ENCODE measurements at regions not wholly inside any gene's neighbourhood (a gene's known extent, or its start where the extent isn't known, plus 50 kb on each side); places are given as distances from the start of the nearest gene placed in this dataset.

DNA sequence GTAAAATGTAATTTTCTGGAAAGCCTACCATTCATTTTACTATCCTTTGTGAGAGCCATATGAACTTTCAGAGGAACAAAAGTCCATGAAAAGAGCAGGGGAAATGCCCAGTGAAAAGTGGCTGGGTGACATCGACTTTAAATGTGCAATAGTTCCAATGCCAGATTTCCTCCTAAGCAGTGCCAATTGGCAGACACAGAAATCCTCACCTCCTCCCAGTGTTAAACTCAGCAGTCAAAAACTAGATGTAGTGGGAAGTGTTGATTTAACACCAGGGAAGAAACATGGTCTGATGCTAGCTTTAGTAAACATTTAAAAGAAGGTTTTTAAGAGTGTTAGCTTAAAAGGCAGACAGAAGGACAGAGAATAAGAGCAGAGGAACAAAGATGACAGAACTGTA, 2055.2 kb downstream of the MAT2B start:
- TF ChIP-seq TAF1 (IDR thresholded peaks at IDR 0.05; ENCODE audit: low read depth) (no peak), EP300 (conservative IDR thresholded peaks at IDR 0.05; ENCODE audit: poor library complexity, severe bottlenecking) (no peak), POLR2AphosphoS5 (IDR thresholded peaks at IDR 0.05) (no peak), EZH2 (IDR thresholded peaks at IDR 0.05; ENCODE audit: borderline replicate concordance, insufficient read depth, low read length, poor library complexity, severe bottlenecking) (no peak), MXI1 (conservative IDR thresholded peaks at IDR 0.05; ENCODE audit: poor library complexity, severe bottlenecking) (no peak), RAD21 (conservative IDR thresholded peaks at IDR 0.05) (no peak), SMC3 (conservative IDR thresholded peaks at IDR 0.05; ENCODE audit: poor library complexity) (no peak)
- TF ChIP-seq, protein P1, sequence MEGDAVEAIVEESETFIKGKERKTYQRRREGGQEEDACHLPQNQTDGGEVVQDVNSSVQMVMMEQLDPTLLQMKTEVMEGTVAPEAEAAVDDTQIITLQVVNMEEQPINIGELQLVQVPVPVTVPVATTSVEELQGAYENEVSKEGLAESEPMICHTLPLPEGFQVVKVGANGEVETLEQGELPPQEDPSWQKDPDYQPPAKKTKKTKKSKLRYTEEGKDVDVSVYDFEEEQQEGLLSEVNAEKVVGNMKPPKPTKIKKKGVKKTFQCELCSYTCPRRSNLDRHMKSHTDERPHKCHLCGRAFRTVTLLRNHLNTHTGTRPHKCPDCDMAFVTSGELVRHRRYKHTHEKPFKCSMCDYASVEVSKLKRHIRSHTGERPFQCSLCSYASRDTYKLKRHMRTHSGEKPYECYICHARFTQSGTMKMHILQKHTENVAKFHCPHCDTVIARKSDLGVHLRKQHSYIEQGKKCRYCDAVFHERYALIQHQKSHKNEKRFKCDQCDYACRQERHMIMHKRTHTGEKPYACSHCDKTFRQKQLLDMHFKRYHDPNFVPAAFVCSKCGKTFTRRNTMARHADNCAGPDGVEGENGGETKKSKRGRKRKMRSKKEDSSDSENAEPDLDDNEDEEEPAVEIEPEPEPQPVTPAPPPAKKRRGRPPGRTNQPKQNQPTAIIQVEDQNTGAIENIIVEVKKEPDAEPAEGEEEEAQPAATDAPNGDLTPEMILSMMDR (IDR thresholded peaks at IDR 0.05; ENCODE audit: poor library complexity, severe bottlenecking) = no peak
- TF ChIP-seq, protein P2, sequence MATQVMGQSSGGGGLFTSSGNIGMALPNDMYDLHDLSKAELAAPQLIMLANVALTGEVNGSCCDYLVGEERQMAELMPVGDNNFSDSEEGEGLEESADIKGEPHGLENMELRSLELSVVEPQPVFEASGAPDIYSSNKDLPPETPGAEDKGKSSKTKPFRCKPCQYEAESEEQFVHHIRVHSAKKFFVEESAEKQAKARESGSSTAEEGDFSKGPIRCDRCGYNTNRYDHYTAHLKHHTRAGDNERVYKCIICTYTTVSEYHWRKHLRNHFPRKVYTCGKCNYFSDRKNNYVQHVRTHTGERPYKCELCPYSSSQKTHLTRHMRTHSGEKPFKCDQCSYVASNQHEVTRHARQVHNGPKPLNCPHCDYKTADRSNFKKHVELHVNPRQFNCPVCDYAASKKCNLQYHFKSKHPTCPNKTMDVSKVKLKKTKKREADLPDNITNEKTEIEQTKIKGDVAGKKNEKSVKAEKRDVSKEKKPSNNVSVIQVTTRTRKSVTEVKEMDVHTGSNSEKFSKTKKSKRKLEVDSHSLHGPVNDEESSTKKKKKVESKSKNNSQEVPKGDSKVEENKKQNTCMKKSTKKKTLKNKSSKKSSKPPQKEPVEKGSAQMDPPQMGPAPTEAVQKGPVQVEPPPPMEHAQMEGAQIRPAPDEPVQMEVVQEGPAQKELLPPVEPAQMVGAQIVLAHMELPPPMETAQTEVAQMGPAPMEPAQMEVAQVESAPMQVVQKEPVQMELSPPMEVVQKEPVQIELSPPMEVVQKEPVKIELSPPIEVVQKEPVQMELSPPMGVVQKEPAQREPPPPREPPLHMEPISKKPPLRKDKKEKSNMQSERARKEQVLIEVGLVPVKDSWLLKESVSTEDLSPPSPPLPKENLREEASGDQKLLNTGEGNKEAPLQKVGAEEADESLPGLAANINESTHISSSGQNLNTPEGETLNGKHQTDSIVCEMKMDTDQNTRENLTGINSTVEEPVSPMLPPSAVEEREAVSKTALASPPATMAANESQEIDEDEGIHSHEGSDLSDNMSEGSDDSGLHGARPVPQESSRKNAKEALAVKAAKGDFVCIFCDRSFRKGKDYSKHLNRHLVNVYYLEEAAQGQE (IDR thresholded peaks at IDR 0.05; ENCODE audit: borderline replicate concordance) = no peak
